Skeletal muscle cell (primary cell): ENCODE measurements at regions not wholly inside any gene's neighbourhood (a gene's known extent, or its start where the extent isn't known, plus 50 kb on each side); places are given as distances from the start of the nearest gene placed in this dataset.

Source experiments
- DNase-seq: peaks from one replicate; pipeline ENCODE4 v3.0.0-alpha.2; 2010; ENCODE audit warnings: low read depth
- H3K4me3 ChIP-seq: 2 replicates; pipeline ENCODE4 v1.5.1; 2011; ENCODE audit warnings: low read depth, mild to moderate bottlenecking, control low read depth, low read length, moderate library complexity

DNA sequence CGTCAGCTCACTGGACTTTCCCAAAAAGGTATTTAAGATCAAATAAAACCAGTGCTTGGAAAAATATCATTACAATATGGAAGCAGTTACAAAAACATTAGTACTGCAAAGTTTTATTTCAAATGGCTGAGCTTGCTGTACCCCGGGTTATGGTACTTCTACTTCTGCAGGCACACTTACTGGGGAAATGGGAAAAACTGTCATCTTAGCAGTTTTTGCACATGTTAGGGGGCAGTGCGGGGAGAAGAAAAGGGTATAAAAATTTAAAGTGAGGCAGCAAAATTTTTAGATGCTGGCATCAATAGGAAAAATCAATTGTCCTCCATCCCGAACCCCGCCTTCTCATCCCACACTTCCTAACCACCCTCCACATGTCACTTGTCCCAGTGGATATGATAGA is 133.4 kb downstream of the ATG4C start:
- no peak overlapping the region for H3K4me3 ChIP-seq
- DNase-seq = no peak

GRCh38 chr1:62917805-62918204 is 133.9 kb downstream of the ATG4C start:
- no peak for DNase-seq
- no peak overlapping the region for H3K4me3 ChIP-seq

- H3K4me3 ChIP-seq = no peak overlapping the region
- no peak for DNase-seq
Measured at GRCh38 chr1:62918700-62919099, 134.8 kb downstream of the ATG4C start.

DNA sequence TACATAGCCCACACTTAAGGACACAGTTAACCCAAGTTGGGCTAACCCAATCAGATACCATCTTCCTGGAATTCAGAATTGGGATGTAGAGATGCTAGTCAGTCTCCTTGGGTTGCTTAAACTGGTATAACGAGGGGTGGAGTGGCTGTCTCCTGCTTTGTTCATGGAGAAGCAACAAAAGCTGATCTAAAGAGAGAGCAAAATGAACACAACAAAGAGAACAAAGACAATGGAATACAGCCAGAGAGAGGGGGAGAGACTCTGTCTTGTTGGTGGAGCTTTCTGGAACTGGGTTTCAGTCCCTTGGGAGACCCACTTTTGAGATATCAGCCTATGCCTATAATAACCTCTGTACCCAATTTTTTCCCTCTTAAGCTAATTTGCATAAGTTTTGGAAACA is 138.1 kb downstream of the ATG4C start:
- H3K4me3 ChIP-seq = no peak overlapping the region

GRCh38 chr1:62924983-62925790 is 141.3 kb downstream of the ATG4C start:
- no peak for DNase-seq

More for the DNA sequence above, 138.1 kb downstream of the ATG4C start:
- DNase-seq = no peak

GRCh38 chr1:62926681-62927252 is 142.8 kb downstream of the ATG4C start:
- H3K4me3 ChIP-seq = no peak overlapping the region

More at GRCh38 chr1:62924983-62925790, 141.3 kb downstream of the ATG4C start:
- H3K4me3 ChIP-seq = no peak overlapping the region

DNA sequence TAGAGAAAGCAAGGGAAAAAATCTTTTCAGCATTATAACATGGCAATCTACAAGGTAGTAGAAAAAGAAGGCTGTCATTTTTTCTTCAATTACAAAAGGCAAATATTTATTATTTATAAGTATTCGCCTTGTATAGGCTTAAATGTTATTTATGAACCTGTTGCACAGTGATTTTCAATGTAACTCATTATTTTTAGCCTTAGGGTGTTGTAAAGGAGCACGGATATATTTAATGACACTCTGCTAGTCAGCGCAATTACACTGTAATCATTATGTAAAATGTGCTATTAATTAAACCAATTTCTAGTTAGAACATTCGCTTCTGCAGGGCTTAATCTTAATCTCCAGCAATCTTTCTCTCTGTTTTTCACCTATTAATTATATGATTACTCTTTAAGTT is 145.0 kb downstream of the ATG4C start:
- no peak overlapping the region for H3K4me3 ChIP-seq
- no peak for DNase-seq

More at GRCh38 chr1:62926681-62927252, 142.8 kb downstream of the ATG4C start:
- DNase-seq = no peak

- no peak overlapping the region for H3K4me3 ChIP-seq
- DNase-seq = no peak
Measured at GRCh38 chr1:62937634-62938296, 153.8 kb downstream of the ATG4C start.

GRCh38 chr1:62941780-62942179 is 157.8 kb downstream of the ATG4C start:
- H3K4me3 ChIP-seq = no peak overlapping the region
- no peak for DNase-seq

DNA sequence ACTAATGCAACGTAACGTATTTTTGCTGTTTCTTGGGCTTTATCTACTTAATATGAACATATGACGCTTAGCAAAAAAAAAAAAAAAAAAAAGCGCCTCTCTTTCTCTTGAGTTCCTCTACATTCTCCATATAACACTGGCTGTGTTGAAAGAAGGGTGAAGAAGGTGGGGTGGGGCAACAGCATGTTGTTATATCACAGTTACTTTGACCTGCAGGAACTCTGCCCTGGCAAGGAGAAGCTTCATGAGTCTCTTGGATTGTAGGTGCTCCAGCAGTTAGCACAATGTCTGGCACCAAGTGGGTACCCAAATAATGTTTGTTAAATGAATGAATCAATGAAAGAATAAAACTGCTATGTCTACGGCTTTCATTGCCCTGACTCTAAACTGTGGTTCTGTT is 162.6 kb downstream of the ATG4C start:
- no peak for DNase-seq
- H3K4me3 ChIP-seq = no peak overlapping the region

DNA sequence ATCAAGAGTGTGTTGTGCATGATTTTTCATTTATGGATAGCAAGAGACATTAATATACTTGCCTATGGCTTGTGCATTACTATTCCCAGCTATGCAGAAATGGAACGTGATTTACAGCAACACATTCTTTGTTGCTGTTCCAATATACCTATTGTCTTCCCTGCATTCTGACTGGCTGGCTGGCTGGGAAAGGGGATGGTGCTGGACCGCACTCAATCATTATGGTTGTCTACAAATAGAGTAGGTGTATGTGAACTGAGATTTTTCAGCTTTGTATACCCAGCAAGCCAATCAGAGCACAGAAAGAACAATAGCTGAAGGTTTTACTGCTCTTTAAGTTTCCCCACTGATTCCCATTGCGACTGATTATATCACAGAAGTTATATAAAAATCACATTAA is 167.5 kb downstream of the ATG4C start:
- DNase-seq = no peak
- H3K4me3 ChIP-seq = no peak overlapping the region

GRCh38 chr1:62952596-62952995 is 168.7 kb downstream of the ATG4C start:
- no peak overlapping the region for H3K4me3 ChIP-seq
- no peak for DNase-seq

DNA sequence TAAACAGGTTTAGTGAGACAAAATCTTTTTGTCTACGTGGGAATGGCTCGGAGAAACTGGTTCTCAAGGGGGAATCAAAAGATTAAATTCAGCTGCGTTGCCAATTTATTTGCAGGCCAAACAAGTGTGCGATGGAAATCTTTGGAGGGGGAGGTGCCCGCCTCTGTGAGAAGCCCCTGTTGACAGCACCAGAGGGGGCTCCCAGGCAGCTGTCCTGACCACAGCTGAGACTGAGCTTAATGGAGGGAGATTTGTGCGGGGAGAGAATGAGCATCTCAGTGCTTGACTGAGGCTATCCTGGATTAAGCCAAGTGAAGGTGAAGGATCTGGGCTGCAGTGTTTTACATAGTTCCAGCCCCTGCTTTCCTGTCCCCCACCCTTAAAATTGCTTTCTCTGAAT is 169.7 kb downstream of the ATG4C start:
- no peak overlapping the region for H3K4me3 ChIP-seq
- DNase-seq = no peak

- DNase-seq = no peak
- no peak overlapping the region for H3K4me3 ChIP-seq
Measured at GRCh38 chr1:62954758-62955157, 170.8 kb downstream of the ATG4C start.

- no peak for DNase-seq
- H3K4me3 ChIP-seq = no peak overlapping the region
Measured at GRCh38 chr1:62955666-62956065, 171.7 kb downstream of the ATG4C start.

DNA sequence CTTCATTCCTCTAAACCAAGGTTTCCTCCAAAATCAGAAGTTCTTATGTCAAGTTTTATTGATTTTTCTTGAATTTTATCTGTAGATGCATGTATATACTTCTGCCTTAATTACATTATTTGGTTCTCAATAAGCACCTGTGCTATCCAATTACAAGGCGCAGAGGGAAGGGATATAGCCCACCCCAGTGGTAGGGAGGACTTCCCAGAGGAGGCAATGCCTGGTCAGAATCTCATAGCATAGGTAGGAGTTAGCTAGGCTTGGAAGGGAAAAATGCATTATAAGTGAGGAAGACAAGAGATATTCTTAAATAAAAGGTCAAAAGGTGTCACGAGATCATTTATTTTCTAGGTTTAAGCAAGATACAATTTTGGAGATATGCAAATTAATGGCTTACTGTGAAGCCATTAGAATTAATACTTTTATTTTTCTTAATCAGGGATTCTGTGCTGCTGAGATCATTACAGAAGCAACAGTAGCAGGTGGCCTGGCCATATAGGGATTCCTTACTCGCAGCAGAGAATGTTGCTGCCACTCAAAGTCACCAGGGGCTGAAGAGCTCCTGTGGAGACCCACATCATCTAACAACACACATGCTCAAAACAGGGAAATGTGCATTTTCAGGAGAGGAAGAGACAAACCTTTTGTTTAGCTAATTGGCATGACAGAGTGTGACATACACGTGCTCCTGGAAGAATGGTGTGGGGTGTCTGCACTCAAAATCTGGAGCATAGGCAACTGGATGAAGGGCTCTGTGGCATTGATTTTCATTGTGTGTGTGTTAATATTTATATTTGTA is 178.3 kb downstream of the ATG4C start:
- H3K4me3 ChIP-seq = no peak overlapping the region
- no peak for DNase-seq

DNA sequence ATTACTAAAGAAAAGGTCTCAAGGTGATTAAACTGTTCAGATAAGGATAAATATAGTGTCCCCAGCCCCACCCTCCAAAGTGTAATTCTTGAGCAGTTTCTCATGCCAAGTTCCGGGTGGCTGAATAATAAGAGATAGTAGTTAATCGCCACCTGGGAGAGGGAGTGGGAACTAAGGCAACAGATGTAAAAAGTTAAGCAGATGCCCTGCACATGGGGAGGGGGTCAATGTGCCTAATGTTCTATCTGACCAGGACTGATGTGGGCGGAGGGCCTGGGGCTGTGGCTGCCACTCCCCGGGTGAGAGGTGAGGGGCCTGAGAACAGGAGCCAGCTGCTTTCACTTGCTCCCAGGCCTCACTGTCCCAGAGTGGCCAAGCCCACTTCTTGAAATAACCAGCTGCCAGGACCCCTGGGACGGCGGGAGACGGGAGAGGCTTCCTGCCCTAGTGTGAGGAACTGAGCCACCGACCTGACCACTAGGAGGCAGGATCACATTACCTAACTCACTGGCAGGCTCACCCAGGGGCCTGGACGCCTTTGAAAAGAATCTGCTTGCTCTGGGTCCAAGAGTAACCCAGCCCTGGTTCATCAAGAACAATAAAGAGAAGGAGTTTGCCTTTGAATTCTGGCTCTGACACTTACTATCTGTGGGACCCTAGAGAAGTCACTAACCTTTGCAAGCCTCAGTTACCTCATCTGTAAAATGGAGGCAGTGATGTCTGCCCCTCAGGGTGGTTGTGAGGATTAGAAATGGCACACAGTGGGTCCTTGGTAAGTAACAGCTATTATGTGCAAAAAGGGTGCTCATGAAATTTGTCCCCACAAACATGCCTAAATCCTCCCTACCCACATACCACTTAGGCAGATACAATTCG is 179.2 kb downstream of the ATG4C start:
- peak; percentile 2 for DNase-seq
- H3K4me3 ChIP-seq = no peak overlapping the region

DNA sequence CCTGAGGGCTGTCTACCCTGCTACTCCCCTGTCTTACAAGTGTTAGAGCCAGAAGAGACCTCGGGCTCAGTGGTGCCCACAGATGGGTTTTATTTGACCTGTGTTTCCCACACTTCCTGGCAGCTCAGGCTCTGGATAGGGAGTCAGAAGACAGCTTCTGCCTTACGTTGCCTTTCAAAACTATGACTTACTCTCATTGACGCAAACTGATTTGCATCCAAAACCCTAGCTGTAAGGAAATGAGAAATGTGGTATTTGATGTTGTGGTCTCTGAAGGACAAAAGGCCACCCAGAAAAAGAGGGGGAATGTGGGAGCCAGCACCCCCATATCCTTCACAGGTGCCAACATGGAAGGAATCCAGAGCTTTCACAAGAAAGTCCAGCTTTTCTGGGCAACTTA is 180.2 kb downstream of the ATG4C start:
- no peak for DNase-seq
- H3K4me3 ChIP-seq = no peak overlapping the region

GRCh38 chr1:62967031-62967430 is 183.1 kb downstream of the ATG4C start:
- no peak for DNase-seq
- H3K4me3 ChIP-seq = no peak overlapping the region
